Fibroblast of lung (primary cell): ENCODE measurements at regions not wholly inside any gene's neighbourhood (a gene's known extent, or its start where the extent isn't known, plus 50 kb on each side); places are given as distances from the start of the nearest gene placed in this dataset.

Experiments used
- CTCF ChIP-seq, 2 donors: IDR thresholded peaks in 1 of 2; conservative IDR thresholded peaks in 1 of 2; 1 replicate in 1 of 2; 2 replicates in 1 of 2; pipeline ENCODE4 v1.5.1; 2011 to 2012; ENCODE audit warnings: low read length in 2 of 2, control low read depth in 1 of 2, inconsistent platforms in 1 of 2, low read depth in 1 of 2, mild to moderate bottlenecking in 1 of 2
- EZH2 ChIP-seq: IDR thresholded peaks from 2 replicates; pipeline ENCODE4 v1.5.1; 2012; ENCODE audit warnings: low read length, control low read depth, mild to moderate bottlenecking; ENCODE audit errors: missing control alignments

GRCh38 chr20:56986476-56986875 is 280.0 kb downstream of the BMP7 start:
- TF ChIP-seq CTCF (conservative IDR thresholded peaks at IDR 0.05 in 1 of 2, IDR thresholded peaks at IDR 0.05 in 1 of 2; ENCODE audit: low read depth in 1 of 2, low read length in 2 of 2), result no peak
- TF ChIP-seq EZH2, result no peak
